GM18520 (cell line): ENCODE measurements at regions not wholly inside any gene's neighbourhood (a gene's known extent, or its start where the extent isn't known, plus 50 kb on each side); places are given as distances from the start of the nearest gene placed in this dataset.

Experiments used
- ATAC-seq: cut with Tn5 transposase; IDR thresholded peaks from one replicate; pipeline ENCODE4 v1.9.1; 2021; ENCODE audit not compliant: unreplicated experiment

- ATAC-seq = no peak
These were observed 54.0 kb upstream of the CENPW start for GRCh38 chr6:126285871-126286365.
